ENCODE measurements at regions not wholly inside any gene's neighbourhood (a gene's known extent, or its start where the extent isn't known, plus 50 kb on each side); places are given as distances from the start of the nearest gene placed in this dataset.
"Not testable (repeated sequence)": the region's sequence is repeated elsewhere in the genome, so short reads cannot be mapped to it uniquely, and the experiment has no call there.

DNA sequence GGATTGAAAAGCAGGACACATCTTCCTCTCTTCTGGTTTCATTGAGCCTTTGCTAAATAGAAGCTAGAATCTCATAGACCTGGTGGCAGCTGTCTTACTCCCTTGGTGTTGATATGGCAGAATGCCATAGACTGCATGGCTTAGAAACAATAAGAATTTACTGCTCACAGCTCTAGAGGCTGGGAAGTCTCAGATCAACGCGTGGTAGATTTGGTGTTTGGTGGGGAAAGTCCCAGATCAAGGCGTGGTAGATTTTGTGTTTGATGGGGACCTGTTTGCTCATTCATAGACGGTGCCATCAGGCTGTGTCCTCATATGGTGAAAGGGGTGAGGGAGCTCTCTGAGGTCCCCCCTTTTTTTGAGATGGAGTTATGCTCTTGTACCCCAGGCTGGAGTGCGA lies 57.6 kb upstream of the PPP2R3B start:
- DNase-seq (ENCODE audit: low spot score in 2 of 2) = no peak
- Histone ChIP-seq H3K36me3 (no peaks in the 10 kb centered on the region), H3K9me3 (peaks cover 5% of the 10 kb centered on the region), H3K27me3 (peaks cover 7% of the 10 kb centered on the region), H3K4me3 (no peak overlapping the region), H3K4me1 (no peaks in the 10 kb centered on the region), H3K27ac (no peak overlapping the region)
- no peak for TF ChIP-seq POLR2A (IDR thresholded peaks at IDR 0.05)
- no peak for TF ChIP-seq POLR2AphosphoS5 (IDR thresholded peaks at IDR 0.05)
- TF ChIP-seq, protein P1, sequence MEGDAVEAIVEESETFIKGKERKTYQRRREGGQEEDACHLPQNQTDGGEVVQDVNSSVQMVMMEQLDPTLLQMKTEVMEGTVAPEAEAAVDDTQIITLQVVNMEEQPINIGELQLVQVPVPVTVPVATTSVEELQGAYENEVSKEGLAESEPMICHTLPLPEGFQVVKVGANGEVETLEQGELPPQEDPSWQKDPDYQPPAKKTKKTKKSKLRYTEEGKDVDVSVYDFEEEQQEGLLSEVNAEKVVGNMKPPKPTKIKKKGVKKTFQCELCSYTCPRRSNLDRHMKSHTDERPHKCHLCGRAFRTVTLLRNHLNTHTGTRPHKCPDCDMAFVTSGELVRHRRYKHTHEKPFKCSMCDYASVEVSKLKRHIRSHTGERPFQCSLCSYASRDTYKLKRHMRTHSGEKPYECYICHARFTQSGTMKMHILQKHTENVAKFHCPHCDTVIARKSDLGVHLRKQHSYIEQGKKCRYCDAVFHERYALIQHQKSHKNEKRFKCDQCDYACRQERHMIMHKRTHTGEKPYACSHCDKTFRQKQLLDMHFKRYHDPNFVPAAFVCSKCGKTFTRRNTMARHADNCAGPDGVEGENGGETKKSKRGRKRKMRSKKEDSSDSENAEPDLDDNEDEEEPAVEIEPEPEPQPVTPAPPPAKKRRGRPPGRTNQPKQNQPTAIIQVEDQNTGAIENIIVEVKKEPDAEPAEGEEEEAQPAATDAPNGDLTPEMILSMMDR (IDR thresholded peaks at IDR 0.05) = no peak
- no peak for TF ChIP-seq EP300 (IDR thresholded peaks at IDR 0.05)
- WGBS = 77% methylated on average over 5 of the region's 5 CpGs

DNA sequence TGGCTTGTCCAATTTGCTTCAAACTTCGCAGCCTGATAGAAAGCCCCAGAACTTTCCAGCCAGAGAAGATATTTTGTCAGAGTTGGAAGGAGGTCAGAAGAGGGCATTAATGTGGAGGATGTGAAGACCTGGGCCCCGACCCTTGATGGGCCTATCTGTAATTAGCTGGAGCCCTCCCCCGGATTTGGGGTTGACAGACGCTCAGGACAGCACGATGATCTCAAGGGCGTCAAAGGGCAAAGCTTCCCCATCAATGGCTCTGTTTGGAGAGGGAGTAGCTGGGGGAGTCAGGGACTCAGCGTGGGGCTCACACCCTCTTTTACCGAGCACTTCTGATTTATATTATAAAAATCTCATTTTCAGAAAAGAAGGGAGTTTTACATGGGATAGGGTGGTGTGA lies 59.0 kb upstream of the PPP2R3B start:
- TF ChIP-seq EP300 (IDR thresholded peaks at IDR 0.05) (no peak), POLR2A (IDR thresholded peaks at IDR 0.05) (no peak), POLR2AphosphoS5 (IDR thresholded peaks at IDR 0.05) (no peak)
- TF ChIP-seq, protein P1 (IDR thresholded peaks at IDR 0.05) = no peak
- H3K27ac ChIP-seq = no peak overlapping the region
- peaks cover 5% of the 10 kb centered on the region for H3K9me3 ChIP-seq
- no peak for DNase-seq (ENCODE audit: low spot score in 2 of 2)
- H3K36me3 ChIP-seq = no peaks in the 10 kb centered on the region
- H3K27me3 ChIP-seq = peaks cover 6% of the 10 kb centered on the region
- H3K4me1 ChIP-seq = no peaks in the 10 kb centered on the region
- H3K4me3 ChIP-seq = no peak overlapping the region
- 35% methylated on average over 8 of the region's 8 CpGs for WGBS

DNA sequence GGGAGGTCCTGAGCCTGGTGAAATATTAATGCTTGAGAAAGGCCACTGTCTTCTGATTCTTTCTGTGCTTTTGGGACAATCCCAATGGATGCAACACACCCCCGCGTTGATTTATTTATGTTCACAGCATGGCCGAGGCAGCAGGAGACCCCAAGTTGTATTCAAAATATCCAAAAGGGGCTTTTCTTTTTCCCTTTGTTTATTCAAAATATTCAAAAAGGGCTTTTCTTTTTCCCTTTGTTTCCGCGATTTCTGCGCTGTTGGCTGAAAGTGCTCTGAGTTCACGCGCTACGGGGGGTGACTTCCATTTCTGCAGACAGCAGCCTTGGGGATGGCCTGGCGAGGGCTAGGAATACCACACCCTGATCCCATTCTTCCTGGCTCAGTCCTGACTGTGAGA lies 59.5 kb upstream of the PPP2R3B start:
- WGBS = 36% methylated on average over 10 of the region's 10 CpGs
- no peak for DNase-seq (ENCODE audit: low spot score in 2 of 2)
- H3K36me3 ChIP-seq = no peaks in the 10 kb centered on the region
- peaks cover 2% of the 10 kb centered on the region for H3K9me3 ChIP-seq
- no peak overlapping the region for H3K27ac ChIP-seq
- H3K4me1 ChIP-seq = no peaks in the 10 kb centered on the region
- peaks cover 6% of the 10 kb centered on the region for H3K27me3 ChIP-seq
- H3K4me3 ChIP-seq = no peak overlapping the region
- no peak for TF ChIP-seq EP300 (IDR thresholded peaks at IDR 0.05)
- TF ChIP-seq, protein P1 (IDR thresholded peaks at IDR 0.05) = no peak

DNA sequence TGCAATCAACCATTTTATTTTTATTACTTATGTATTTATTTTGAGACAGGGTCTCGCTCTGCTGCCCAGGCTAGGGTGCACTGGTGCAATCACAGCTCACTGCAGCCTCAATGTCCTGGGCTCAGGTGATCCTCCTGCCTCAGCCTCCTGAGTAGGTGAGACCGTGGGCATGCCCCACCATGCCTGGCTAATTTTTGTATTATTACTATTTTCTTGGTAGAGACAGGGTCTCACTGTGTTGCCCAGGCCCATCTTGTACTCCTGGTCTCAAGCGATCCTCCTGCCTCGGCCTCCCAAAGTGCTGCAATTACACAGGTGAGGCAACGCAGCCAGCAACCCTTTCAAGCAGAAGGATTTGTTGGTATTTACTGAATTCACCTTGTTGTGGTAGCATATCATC lies 60.3 kb upstream of the PPP2R3B start:
- Histone ChIP-seq H3K4me1 (no peaks in the 10 kb centered on the region), H3K4me3 (no peak overlapping the region), H3K9me3 (no peaks in the 10 kb centered on the region), H3K27me3 (peaks cover 6% of the 10 kb centered on the region), H3K36me3 (no peaks in the 10 kb centered on the region), H3K27ac (no peak overlapping the region)
- no peak for DNase-seq (ENCODE audit: low spot score in 2 of 2)
- no peak for TF ChIP-seq EP300 (IDR thresholded peaks at IDR 0.05)
- no peak for TF ChIP-seq POLR2AphosphoS5 (IDR thresholded peaks at IDR 0.05)
- TF ChIP-seq POLR2A (IDR thresholded peaks at IDR 0.05) = no peak
- TF ChIP-seq, protein P1 (IDR thresholded peaks at IDR 0.05) = no peak
- WGBS = 79% methylated on average over 5 of the region's 5 CpGs

DNA sequence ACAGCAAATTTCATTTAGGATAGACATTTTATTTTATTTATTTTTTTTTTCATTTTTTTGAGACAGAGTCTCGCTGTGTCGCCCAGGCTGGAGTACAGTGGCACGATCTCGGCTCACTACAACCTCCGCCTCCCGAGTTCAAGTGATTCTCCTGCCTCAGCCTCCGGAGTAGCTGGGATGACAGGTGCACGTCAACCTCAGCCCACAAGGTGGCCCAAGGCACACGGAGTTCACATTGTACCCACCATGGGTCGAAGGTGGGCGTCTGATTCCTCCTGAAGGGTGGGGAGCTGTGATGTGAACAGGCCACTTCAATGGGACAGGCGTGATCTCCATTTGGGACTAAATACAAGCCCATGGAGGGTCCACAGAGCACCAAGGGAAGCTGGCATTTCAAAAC lies 65.0 kb upstream of the PPP2R3B start:
- WGBS = 71% methylated on average over 12 of the region's 12 CpGs
- not testable (repeated sequence) for H3K4me1 ChIP-seq; DNase-seq (ENCODE audit: low spot score in 2 of 2)

DNA sequence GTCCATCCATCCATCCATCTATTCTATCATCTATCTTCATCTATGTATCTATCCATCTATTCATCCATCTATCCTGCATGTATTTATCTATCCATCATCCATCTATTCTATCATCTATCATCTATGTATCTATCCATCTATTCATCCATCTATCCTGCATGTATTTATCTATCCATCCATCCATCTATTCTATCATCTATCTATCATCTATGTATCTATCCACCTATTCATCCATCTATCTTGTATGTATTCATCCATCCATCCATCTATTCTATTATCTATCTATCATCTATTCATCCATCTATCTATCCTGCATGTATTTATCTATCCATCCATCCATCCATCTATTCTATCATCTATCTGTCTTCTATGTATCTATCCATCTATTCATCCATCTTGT lies 65.9 kb upstream of the PPP2R3B start:
- peaks cover 3% of the 10 kb centered on the region for H3K27me3 ChIP-seq
- no peak for DNase-seq (ENCODE audit: low spot score in 2 of 2)
- no peak overlapping the region for H3K27ac ChIP-seq
- H3K4me3 ChIP-seq = no peak overlapping the region
- no peaks in the 10 kb centered on the region for H3K36me3 ChIP-seq
- TF ChIP-seq, protein P1 (IDR thresholded peaks at IDR 0.05) = no peak
- TF ChIP-seq EP300 (IDR thresholded peaks at IDR 0.05) (no peak), POLR2A (IDR thresholded peaks at IDR 0.05) (no peak), POLR2AphosphoS5 (IDR thresholded peaks at IDR 0.05) (no peak)
- no peaks in the 10 kb centered on the region for H3K4me1 ChIP-seq
- H3K9me3 ChIP-seq = peaks cover 3% of the 10 kb centered on the region

More for the DNA sequence above, 65.0 kb upstream of the PPP2R3B start:
- not testable (repeated sequence) for H3K9me3 ChIP-seq, H3K4me3 ChIP-seq, H3K27ac ChIP-seq, H3K36me3 ChIP-seq, H3K27me3 ChIP-seq

DNA sequence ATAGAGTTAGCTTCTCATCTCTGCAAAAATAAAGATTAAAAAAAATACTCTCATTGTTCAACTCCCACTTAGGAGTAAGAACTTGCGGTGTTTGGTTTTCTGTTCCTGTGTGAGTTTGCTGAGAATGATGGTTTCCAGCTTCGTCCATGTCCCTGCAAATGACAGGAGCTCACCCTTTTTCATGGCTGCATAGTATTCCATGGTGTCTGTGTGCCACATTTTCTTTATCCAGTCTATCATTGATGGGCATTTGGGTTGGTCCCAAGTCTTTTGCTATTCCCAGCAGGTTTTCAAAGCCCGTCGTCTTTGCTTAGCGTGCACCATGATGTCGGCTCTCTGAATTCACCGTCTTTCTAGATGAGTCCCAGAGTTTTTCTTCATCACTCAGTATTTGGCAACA lies 67.8 kb upstream of the PPP2R3B start:
- not testable (repeated sequence) for H3K36me3 ChIP-seq; DNase-seq (ENCODE audit: low spot score in 2 of 2); H3K4me3 ChIP-seq; H3K27ac ChIP-seq; H3K9me3 ChIP-seq; H3K4me1 ChIP-seq; H3K27me3 ChIP-seq
- 86% methylated on average over 7 of the region's 7 CpGs for WGBS
